GM10266 (cell line): ENCODE measurements at regions not wholly inside any gene's neighbourhood (a gene's known extent, or its start where the extent isn't known, plus 50 kb on each side); places are given as distances from the start of the nearest gene placed in this dataset.

ENCODE experiments used
- DNase-seq: peaks from one replicate; pipeline ENCODE4 v3.0.0; 2012; ENCODE audit errors: extremely low spot score
- CTCF ChIP-seq: IDR thresholded peaks from 2 replicates; pipeline ENCODE4 v1.5.1; 2012; ENCODE audit warnings: mild to moderate bottlenecking, low read depth; ENCODE audit not compliant: control insufficient read depth, insufficient read depth; ENCODE audit errors: missing control alignments

- DNase-seq = no peak
- TF ChIP-seq CTCF = no peak
Measured at GRCh38 chr10:131703941-131704340, 196.9 kb upstream of the PPP2R2D start.

GRCh38 chr10:131706476-131706875, 194.3 kb upstream of the PPP2R2D start:
- TF ChIP-seq CTCF = no peak
- no peak for DNase-seq

GRCh38 chr10:131706952-131707351, 193.9 kb upstream of the PPP2R2D start:
- TF ChIP-seq CTCF = no peak
- DNase-seq = no peak

- no peak for TF ChIP-seq CTCF
- DNase-seq = no peak
Measured at GRCh38 chr10:131708225-131708880, 192.5 kb upstream of the PPP2R2D start.

- no peak for DNase-seq
- no peak for TF ChIP-seq CTCF
Measured at GRCh38 chr10:131710142-131710861, 190.5 kb upstream of the PPP2R2D start.

- no peak for TF ChIP-seq CTCF
- no peak for DNase-seq
Measured at GRCh38 chr10:131722121-131722520, 178.7 kb upstream of the PPP2R2D start.
